GM12878 (cell line): ENCODE measurements at regions not wholly inside any gene's neighbourhood (a gene's known extent, or its start where the extent isn't known, plus 50 kb on each side); places are given as distances from the start of the nearest gene placed in this dataset.

Source experiments
- ATAC-seq: fragments of 200-7000 bp; cut with Tn5 transposase; 3 replicates; pipeline ENCODE4 v1.9.1; 2020; ENCODE audit warnings: mild to moderate bottlenecking, moderate library complexity
- BruUV-seq: library from RNA; stranded (reverse); fragments of 400-500 nt; replicated peaks from 2 replicates; lab custom pipeline; 2021; lab: Mats Ljungman, UMichigan
- CTCF ChIA-PET: fragments of 300-600 bp; sonication (Branson Sonifier 250); formaldehyde crosslinking; extraction: SDS; loops from one replicate; lab custom pipeline; 2021; ENCODE audit warnings: inconsistent platforms; lab: Yijun Ruan, JAX
- POLR2A ChIA-PET: fragments of 350-600 bp; formaldehyde crosslinking; extraction: SDS; loops from one replicate; lab custom pipeline; 2021; ENCODE audit warnings: inconsistent platforms; lab: Charles Lee
- RAD21 ChIA-PET: fragments of 300-600 bp; sonication (Branson Sonifier 250); formaldehyde crosslinking; loops from one replicate; lab custom pipeline; 2023; ENCODE audit warnings: antibody characterized with exemption; ENCODE audit not compliant: unreplicated experiment; lab: Charles Lee
- SMC1A ChIA-PET: fragments of 300-600 bp; sonication (Branson Sonifier 250); formaldehyde crosslinking; loops from one replicate; lab custom pipeline; 2023; ENCODE audit not compliant: unreplicated experiment, uncharacterized antibody; lab: Charles Lee
- DNase-seq: peaks from one replicate; pipeline ENCODE4 v3.0.0-alpha.2; 2011; ENCODE audit warnings: low read depth, low spot score
- FAIRE-seq: peaks from 3 replicates; lab custom pipeline; 2011; peaks lifted over from hg19 to GRCh38; lab: Jason Lieb, UNC
- H2AFZ ChIP-seq: 2 replicates; pipeline ENCODE4 v1.6.0; 2011; ENCODE audit warnings: low read depth, low read length, control low read depth; ENCODE audit not compliant: control insufficient read depth
- H3K27ac ChIP-seq: 2 replicates; pipeline ENCODE4 v1.5.1; 2011; ENCODE audit warnings: control low read depth; ENCODE audit not compliant: control insufficient read depth, insufficient read depth
- H3K27me3 ChIP-seq, 2 experiments: replicated peaks in 1 of 2; 2 replicates each; pipeline versions ENCODE4 v1.6.0 to v1.6.1; 2011; ENCODE audit warnings: low read length in 1 of 2; ENCODE audit not compliant: control insufficient read depth in 2 of 2, insufficient read depth in 2 of 2
- H3K36me3 ChIP-seq, 2 experiments: 2 replicates each; pipeline ENCODE4 v1.5.1; 2011; ENCODE audit warnings: low read length in 1 of 2; ENCODE audit not compliant: control insufficient read depth in 2 of 2, insufficient read depth in 2 of 2
- H3K4me1 ChIP-seq: 2 replicates; pipeline ENCODE4 v1.6.1; 2011; ENCODE audit warnings: mild to moderate bottlenecking, low read length, moderate library complexity, mixed read lengths; ENCODE audit not compliant: control insufficient read depth, insufficient read depth
- H3K4me2 ChIP-seq: 2 replicates; pipeline ENCODE4 v1.6.0; 2011; ENCODE audit warnings: control low read depth; ENCODE audit not compliant: control insufficient read depth, insufficient read depth
- H3K4me3 ChIP-seq: fragments of 200-600 bp; sonication (generic); 2 replicates; pipeline ENCODE4 v1.5.1; 2016
- H3K79me2 ChIP-seq: 2 replicates; pipeline ENCODE4 v1.6.0; 2011; ENCODE audit warnings: low read length; ENCODE audit not compliant: control insufficient read depth, insufficient read depth
- H3K9ac ChIP-seq: 2 replicates; pipeline ENCODE4 v1.8.0; 2011; ENCODE audit warnings: low read length, control low read depth, mixed read lengths; ENCODE audit not compliant: control insufficient read depth, insufficient read depth
- H3K9me3 ChIP-seq: replicated peaks from 3 replicates; pipeline ENCODE4 v1.5.1; 2011; ENCODE audit warnings: mild to moderate bottlenecking, low read length; ENCODE audit not compliant: control insufficient read depth, insufficient read depth
- H4K20me1 ChIP-seq: 2 replicates; pipeline ENCODE4 v1.6.0; 2011; ENCODE audit not compliant: control insufficient read depth, insufficient read depth
- BCL11A ChIP-seq: IDR thresholded peaks from 2 replicates; pipeline ENCODE4 v1.6.1; 2011; ENCODE audit warnings: low read depth, low read length
- CEBPB ChIP-seq, 2 experiments: fragments of 150-350 bp in 1 of 2; IDR thresholded peaks; 2 replicates each; pipeline ENCODE4 v1.6.1; 2012 to 2014; ENCODE audit warnings: low read depth in 2 of 2, low read length in 2 of 2, borderline replicate concordance in 1 of 2, inconsistent platforms in 1 of 2
- FOXM1 ChIP-seq: IDR thresholded peaks from 2 replicates; pipeline ENCODE4 v1.6.1; 2012; ENCODE audit warnings: low read depth, mild to moderate bottlenecking, inconsistent platforms, low read length, moderate library complexity
- JUND ChIP-seq: IDR thresholded peaks from 2 replicates; pipeline ENCODE4 v1.6.1; 2012; ENCODE audit warnings: low read depth, mild to moderate bottlenecking, low read length, improper control_type of control experiment, moderate library complexity
- MTA3 ChIP-seq: IDR thresholded peaks from 2 replicates; pipeline ENCODE4 v1.6.1; 2012; ENCODE audit warnings: low read length, inconsistent platforms, borderline replicate concordance
- MYC ChIP-seq: IDR thresholded peaks from 2 replicates; pipeline ENCODE4 v1.6.1; 2011; ENCODE audit warnings: mild to moderate bottlenecking, low read length, moderate library complexity, inconsistent platforms; ENCODE audit not compliant: insufficient read depth, insufficient replicate concordance, insufficient read length, severe bottlenecking
- NR2C1 ChIP-seq: fragments of 450-650 bp; IDR thresholded peaks from 2 replicates; pipeline ENCODE4 v1.6.1; 2017; ENCODE audit warnings: antibody characterized with exemption, mild to moderate bottlenecking, moderate library complexity
- POU2F2 ChIP-seq: IDR thresholded peaks from 3 replicates; pipeline ENCODE4 v1.6.1; 2011; ENCODE audit warnings: low read depth, mild to moderate bottlenecking, low read length, borderline replicate concordance
- RCOR1 ChIP-seq: conservative IDR thresholded peaks from 2 replicates; pipeline ENCODE4 v1.6.1; 2012; ENCODE audit warnings: low read depth, low read length, improper control_type of control experiment
- SPI1 ChIP-seq: IDR thresholded peaks from 2 replicates; pipeline ENCODE4 v1.6.1; 2011; ENCODE audit warnings: low read depth, mild to moderate bottlenecking, low read length, moderate library complexity, borderline replicate concordance; ENCODE audit not compliant: insufficient read depth
- STAT3 ChIP-seq: IDR thresholded peaks from 2 replicates; pipeline ENCODE4 v1.6.1; 2011; ENCODE audit warnings: low read depth, low read length, improper control_type of control experiment
- USF2 ChIP-seq: IDR thresholded peaks from 2 replicates; pipeline ENCODE4 v1.6.1; 2011; ENCODE audit warnings: low read depth, low read length, improper control_type of control experiment, borderline replicate concordance
- WGBS: methylation state at CpG from one replicate; pipeline ENCODE4 v1.1.6; 2016; ENCODE audit warnings: low lambda C conversion rate; ENCODE audit not compliant: insufficient replicate concordance, insufficient coverage; ENCODE audit errors: missing lambda C conversion rate; 5-methylcytosine and 5-hydroxymethylcytosine counted together
- in situ Hi-C: fragments of 300-500 bp; cut with MboI; formaldehyde crosslinking; loops from 9 replicates; pipeline ENCODE4 v1.14.3; 2018; ENCODE audit warnings: mixed read lengths
- intact Hi-C: fragments of 100-400 bp; cut with micrococcal nuclease; formaldehyde crosslinking; loops from one replicate; pipeline ENCODE4 v1.14.2; 2022; ENCODE audit not compliant: unreplicated experiment

GRCh38 chr9:16357828-16358227 is 512.6 kb downstream of the BNC2 start:
- H4K20me1 ChIP-seq: no peaks in the 10 kb centered on the region
- no peak for ATAC-seq
- RAD21 ChIA-PET: no interaction called here

GRCh38 chr9:16358751-16359150 is 511.7 kb downstream of the BNC2 start:
- ChIA-PET SMC1A (interaction anchor here (0.7 kb wide), 1 partner anchor 72 kb away, joined by 3 read pairs; no protein-coding TSS in a partner anchor), CTCF (interaction anchor here (1.8 kb wide), 1 partner anchor 92 kb away, joined by 3 read pairs; no protein-coding TSS in a partner anchor)
- Histone ChIP-seq H3K4me3 (no peak overlapping the region), H2AFZ (no peak overlapping the region)
- intact Hi-C loops: no loop called here
- no peak for DNase-seq
- in situ Hi-C loops: no loop called here
- TF ChIP-seq SPI1 (no peak), STAT3 (no peak), JUND (no peak), BCL11A (no peak), NR2C1 (no peak), RCOR1 (no peak), CEBPB (IDR thresholded peaks at IDR 0.05; ENCODE audit: borderline replicate concordance in 1 of 2, low read depth in 2 of 2, low read length in 2 of 2) (no peak), MYC (no peak), POU2F2 (no peak), FOXM1 (no peak), USF2 (no peak)
- TF ChIP-seq, all 136 proteins: peak for 0
- no peak overlapping the region for H3K4me2 ChIP-seq
- no peaks in the 10 kb centered on the region for H3K79me2 ChIP-seq
- no TSS peak for BruUV-seq
- H3K9me3 ChIP-seq: no peaks in the 10 kb centered on the region; the same call in 2 of the 3 replicates
- POLR2A ChIA-PET: no interaction called here
- 23% methylated on average over 2 of the region's 2 CpGs for WGBS
- no peaks in the 10 kb centered on the region for H4K20me1 ChIP-seq
- FAIRE-seq (no peak), ATAC-seq (no peak)
- RAD21 ChIA-PET: no interaction called here
- H3K27ac ChIP-seq: no peak overlapping the region
- H3K4me1 ChIP-seq: no peaks in the 10 kb centered on the region
- H3K36me3 ChIP-seq: no peaks in the 10 kb centered on the region
- no peak overlapping the region for H3K9ac ChIP-seq
- no peaks in the 10 kb centered on the region for H3K27me3 ChIP-seq

More at GRCh38 chr9:16357828-16358227, 512.6 kb downstream of the BNC2 start:
- SMC1A ChIA-PET: no interaction called here
- H3K27ac ChIP-seq: no peak overlapping the region
- TF ChIP-seq MTA3: no peak
- no peak for TF ChIP-seq STAT3
- DNase-seq (no peak), FAIRE-seq (no peak)
- H3K9ac ChIP-seq: no peak overlapping the region
- 9% methylated on average over 4 of the region's 4 CpGs for WGBS
- in situ Hi-C loops (no loop called here), intact Hi-C loops (no loop called here)
- H2AFZ ChIP-seq: no peak overlapping the region
- no peaks in the 10 kb centered on the region for H3K4me1 ChIP-seq
- no peaks in the 10 kb centered on the region for H3K79me2 ChIP-seq
- no peak overlapping the region for H3K4me2 ChIP-seq
- no TSS peak for BruUV-seq
- POLR2A ChIA-PET: no interaction called here
- no peak overlapping the region for H3K4me3 ChIP-seq
- H3K36me3 ChIP-seq: no peaks in the 10 kb centered on the region
- H3K9me3 ChIP-seq: no peaks in the 10 kb centered on the region; the same call in 2 of the 3 replicates
- CTCF ChIA-PET: no interaction called here
- H3K27me3 ChIP-seq: no peaks in the 10 kb centered on the region
